ENCODE measurements at regions not wholly inside any gene's neighbourhood (a gene's known extent, or its start where the extent isn't known, plus 50 kb on each side); places are given as distances from the start of the nearest gene placed in this dataset.

- no peaks in the 10 kb centered on the region for H3K36me3 ChIP-seq (ENCODE audit: insufficient read depth in 1 of 2, low read depth in 1 of 2)
- ATAC-seq (no peak), DNase-seq (no peak)
- no peaks in the 10 kb centered on the region for H3K4me1 ChIP-seq
- H3K9me3 ChIP-seq: no peaks in the 10 kb centered on the region
- intact Hi-C loops (cut with DNase I): no loop called here
- no peaks in the 10 kb centered on the region for H3K27me3 ChIP-seq (ENCODE audit: insufficient read depth in 3 of 3, low read length in 2 of 3)
- no peak for TF ChIP-seq CTCF (IDR thresholded peaks at IDR 0.05)
- WGBS, 3 donors: 85 to 91% (median 88%) methylated on average over 2 of the region's 2 CpGs
- no peak overlapping the region for H3K27ac ChIP-seq
- H3K4me3 ChIP-seq: no peak overlapping the region
Observed at GRCh38 chr5:104914536-104915070, 1352.0 kb upstream of the NUDT12 start.

GRCh38 chr5:104913841-104914281 lies 1351.3 kb upstream of the NUDT12 start:
- DNase-seq (no peak), ATAC-seq (no peak)
- H3K36me3 ChIP-seq (ENCODE audit: insufficient read depth in 1 of 2, low read depth in 1 of 2): no peaks in the 10 kb centered on the region
- intact Hi-C loops (cut with DNase I): no loop called here
- no peaks in the 10 kb centered on the region for H3K27me3 ChIP-seq (ENCODE audit: insufficient read depth in 3 of 3, low read length in 2 of 3)
- no peaks in the 10 kb centered on the region for H3K4me1 ChIP-seq
- H3K9me3 ChIP-seq: no peaks in the 10 kb centered on the region
- 49 to 61% (median 50%) methylated on average over 3 of the region's 3 CpGs for WGBS, 3 donors
- no peak for TF ChIP-seq CTCF (IDR thresholded peaks at IDR 0.05)
- no peak overlapping the region for H3K27ac ChIP-seq
- no peak overlapping the region for H3K4me3 ChIP-seq

- no peak for TF ChIP-seq CTCF (IDR thresholded peaks at IDR 0.05)
- WGBS, 3 donors: 84 to 95% (median 85%) methylated on average over 2 of the region's 2 CpGs
- no peaks in the 10 kb centered on the region for H3K4me1 ChIP-seq
- H3K9me3 ChIP-seq: no peaks in the 10 kb centered on the region
- no peak for DNase-seq
- no peak overlapping the region for H3K4me3 ChIP-seq
- H3K27ac ChIP-seq: no peak overlapping the region
- ATAC-seq: no peak
- peaks cover 0 to 2% (median 0%) of the 10 kb centered on the region in 3 donors for H3K27me3 ChIP-seq (ENCODE audit: insufficient read depth in 3 of 3, low read length in 2 of 3)
- intact Hi-C loops (cut with DNase I): no loop called here
- no peaks in the 10 kb centered on the region for H3K36me3 ChIP-seq (ENCODE audit: insufficient read depth in 1 of 2, low read depth in 1 of 2)
Observed at GRCh38 chr5:104909803-104910202, 1347.2 kb upstream of the NUDT12 start.

- ATAC-seq (no peak), DNase-seq (no peak)
- no peaks in the 10 kb centered on the region for H3K4me1 ChIP-seq
- no peak overlapping the region for H3K4me3 ChIP-seq
- H3K27me3 ChIP-seq (ENCODE audit: insufficient read depth in 3 of 3, low read length in 2 of 3): peaks cover 0 to 2% (median 0%) of the 10 kb centered on the region in 3 donors
- H3K9me3 ChIP-seq: no peaks in the 10 kb centered on the region
- TF ChIP-seq CTCF (IDR thresholded peaks at IDR 0.05): no peak
- no peaks in the 10 kb centered on the region for H3K36me3 ChIP-seq (ENCODE audit: insufficient read depth in 1 of 2, low read depth in 1 of 2)
- 67 to 85% (median 78%) methylated on average over 1 of the region's 1 CpG for WGBS, 3 donors
- H3K27ac ChIP-seq: no peak overlapping the region
- intact Hi-C loops (cut with DNase I): no loop called here
Observed at GRCh38 chr5:104904561-104904960, 1342.0 kb upstream of the NUDT12 start.

GRCh38 chr5:104903941-104904340 lies 1341.4 kb upstream of the NUDT12 start:
- no peak for TF ChIP-seq CTCF (IDR thresholded peaks at IDR 0.05)
- no peaks in the 10 kb centered on the region for H3K36me3 ChIP-seq (ENCODE audit: insufficient read depth in 1 of 2, low read depth in 1 of 2)
- peaks cover 0 to 2% (median 0%) of the 10 kb centered on the region in 3 donors for H3K27me3 ChIP-seq (ENCODE audit: insufficient read depth in 3 of 3, low read length in 2 of 3)
- intact Hi-C loops (cut with DNase I): no loop called here
- no peak for DNase-seq
- no peak for ATAC-seq
- H3K27ac ChIP-seq: no peak overlapping the region
- 45 to 95% (median 92%) methylated on average over 2 of the region's 2 CpGs for WGBS, 3 donors
- no peaks in the 10 kb centered on the region for H3K4me1 ChIP-seq
- H3K4me3 ChIP-seq: no peak overlapping the region
- no peaks in the 10 kb centered on the region for H3K9me3 ChIP-seq
